ENCODE measurements at regions not wholly inside any gene's neighbourhood (a gene's known extent, or its start where the extent isn't known, plus 50 kb on each side); places are given as distances from the start of the nearest gene placed in this dataset.

DNA sequence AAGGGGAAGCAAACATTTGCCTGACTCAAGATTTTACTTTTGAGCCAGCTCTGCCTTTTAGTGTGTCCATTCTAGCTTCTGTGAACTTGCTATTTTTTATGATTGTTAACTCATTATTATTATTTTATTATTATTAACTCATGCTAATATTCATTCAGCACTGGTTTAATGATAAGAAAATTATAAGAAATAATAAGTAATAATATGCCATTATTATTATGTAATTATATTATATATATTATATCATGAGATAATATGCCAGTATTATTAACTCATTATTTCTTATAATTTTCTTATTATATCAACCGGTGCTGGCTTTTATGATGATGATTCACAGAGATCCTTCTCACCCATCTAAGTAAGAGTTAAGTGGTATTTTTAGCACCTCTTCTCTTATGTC is 79.3 kb upstream of the NPVF start:
- TF ChIP-seq, protein P1, sequence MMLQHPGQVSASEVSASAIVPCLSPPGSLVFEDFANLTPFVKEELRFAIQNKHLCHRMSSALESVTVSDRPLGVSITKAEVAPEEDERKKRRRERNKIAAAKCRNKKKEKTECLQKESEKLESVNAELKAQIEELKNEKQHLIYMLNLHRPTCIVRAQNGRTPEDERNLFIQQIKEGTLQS (IDR thresholded peaks at IDR 0.05): no peak
- TF ChIP-seq, protein P2, sequence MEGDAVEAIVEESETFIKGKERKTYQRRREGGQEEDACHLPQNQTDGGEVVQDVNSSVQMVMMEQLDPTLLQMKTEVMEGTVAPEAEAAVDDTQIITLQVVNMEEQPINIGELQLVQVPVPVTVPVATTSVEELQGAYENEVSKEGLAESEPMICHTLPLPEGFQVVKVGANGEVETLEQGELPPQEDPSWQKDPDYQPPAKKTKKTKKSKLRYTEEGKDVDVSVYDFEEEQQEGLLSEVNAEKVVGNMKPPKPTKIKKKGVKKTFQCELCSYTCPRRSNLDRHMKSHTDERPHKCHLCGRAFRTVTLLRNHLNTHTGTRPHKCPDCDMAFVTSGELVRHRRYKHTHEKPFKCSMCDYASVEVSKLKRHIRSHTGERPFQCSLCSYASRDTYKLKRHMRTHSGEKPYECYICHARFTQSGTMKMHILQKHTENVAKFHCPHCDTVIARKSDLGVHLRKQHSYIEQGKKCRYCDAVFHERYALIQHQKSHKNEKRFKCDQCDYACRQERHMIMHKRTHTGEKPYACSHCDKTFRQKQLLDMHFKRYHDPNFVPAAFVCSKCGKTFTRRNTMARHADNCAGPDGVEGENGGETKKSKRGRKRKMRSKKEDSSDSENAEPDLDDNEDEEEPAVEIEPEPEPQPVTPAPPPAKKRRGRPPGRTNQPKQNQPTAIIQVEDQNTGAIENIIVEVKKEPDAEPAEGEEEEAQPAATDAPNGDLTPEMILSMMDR (IDR thresholded peaks at IDR 0.05 in 2 of 3, conservative IDR thresholded peaks at IDR 0.05 in 1 of 3; ENCODE audit: borderline replicate concordance in 1 of 3, insufficient read depth in 1 of 3, low read depth in 2 of 3, low read length in 2 of 3): no peak
- TF ChIP-seq, protein P3, sequence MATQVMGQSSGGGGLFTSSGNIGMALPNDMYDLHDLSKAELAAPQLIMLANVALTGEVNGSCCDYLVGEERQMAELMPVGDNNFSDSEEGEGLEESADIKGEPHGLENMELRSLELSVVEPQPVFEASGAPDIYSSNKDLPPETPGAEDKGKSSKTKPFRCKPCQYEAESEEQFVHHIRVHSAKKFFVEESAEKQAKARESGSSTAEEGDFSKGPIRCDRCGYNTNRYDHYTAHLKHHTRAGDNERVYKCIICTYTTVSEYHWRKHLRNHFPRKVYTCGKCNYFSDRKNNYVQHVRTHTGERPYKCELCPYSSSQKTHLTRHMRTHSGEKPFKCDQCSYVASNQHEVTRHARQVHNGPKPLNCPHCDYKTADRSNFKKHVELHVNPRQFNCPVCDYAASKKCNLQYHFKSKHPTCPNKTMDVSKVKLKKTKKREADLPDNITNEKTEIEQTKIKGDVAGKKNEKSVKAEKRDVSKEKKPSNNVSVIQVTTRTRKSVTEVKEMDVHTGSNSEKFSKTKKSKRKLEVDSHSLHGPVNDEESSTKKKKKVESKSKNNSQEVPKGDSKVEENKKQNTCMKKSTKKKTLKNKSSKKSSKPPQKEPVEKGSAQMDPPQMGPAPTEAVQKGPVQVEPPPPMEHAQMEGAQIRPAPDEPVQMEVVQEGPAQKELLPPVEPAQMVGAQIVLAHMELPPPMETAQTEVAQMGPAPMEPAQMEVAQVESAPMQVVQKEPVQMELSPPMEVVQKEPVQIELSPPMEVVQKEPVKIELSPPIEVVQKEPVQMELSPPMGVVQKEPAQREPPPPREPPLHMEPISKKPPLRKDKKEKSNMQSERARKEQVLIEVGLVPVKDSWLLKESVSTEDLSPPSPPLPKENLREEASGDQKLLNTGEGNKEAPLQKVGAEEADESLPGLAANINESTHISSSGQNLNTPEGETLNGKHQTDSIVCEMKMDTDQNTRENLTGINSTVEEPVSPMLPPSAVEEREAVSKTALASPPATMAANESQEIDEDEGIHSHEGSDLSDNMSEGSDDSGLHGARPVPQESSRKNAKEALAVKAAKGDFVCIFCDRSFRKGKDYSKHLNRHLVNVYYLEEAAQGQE (IDR thresholded peaks at IDR 0.05; ENCODE audit: low read depth): no peak
- TF ChIP-seq EZH2phosphoT487 (IDR thresholded peaks at IDR 0.05; ENCODE audit: borderline replicate concordance): no peak
- no peak for TF ChIP-seq YY1 (IDR thresholded peaks at IDR 0.05; ENCODE audit: extremely low read depth, insufficient replicate concordance, low read depth, low read length)
- no peak for TF ChIP-seq RAD21 (IDR thresholded peaks at IDR 0.05; ENCODE audit: low read depth)
- no peak for TF ChIP-seq SIN3A (IDR thresholded peaks at IDR 0.05; ENCODE audit: low read depth)
- no peak for TF ChIP-seq CEBPB (IDR thresholded peaks at IDR 0.05; ENCODE audit: low read depth)
- TF ChIP-seq FOSL1 (IDR thresholded peaks at IDR 0.05; ENCODE audit: low read depth): no peak

Measured in HCT116 (cell line).